Stimulated activated CD8-positive, alpha-beta memory T cell treated with anti-CD3 and anti-CD28 coated beads, Interleukin-2, amount 100 ng/mL, for 1 hour (primary cell): ENCODE measurements at regions not wholly inside any gene's neighbourhood (a gene's known extent, or its start where the extent isn't known, plus 50 kb on each side); places are given as distances from the start of the nearest gene placed in this dataset.

Source experiments
- DNase-seq, 2 donors: peaks; one replicate each; pipeline ENCODE4 v3.0.0-alpha.2; 2020; ENCODE audit warnings: low read depth in 2 of 2

DNA sequence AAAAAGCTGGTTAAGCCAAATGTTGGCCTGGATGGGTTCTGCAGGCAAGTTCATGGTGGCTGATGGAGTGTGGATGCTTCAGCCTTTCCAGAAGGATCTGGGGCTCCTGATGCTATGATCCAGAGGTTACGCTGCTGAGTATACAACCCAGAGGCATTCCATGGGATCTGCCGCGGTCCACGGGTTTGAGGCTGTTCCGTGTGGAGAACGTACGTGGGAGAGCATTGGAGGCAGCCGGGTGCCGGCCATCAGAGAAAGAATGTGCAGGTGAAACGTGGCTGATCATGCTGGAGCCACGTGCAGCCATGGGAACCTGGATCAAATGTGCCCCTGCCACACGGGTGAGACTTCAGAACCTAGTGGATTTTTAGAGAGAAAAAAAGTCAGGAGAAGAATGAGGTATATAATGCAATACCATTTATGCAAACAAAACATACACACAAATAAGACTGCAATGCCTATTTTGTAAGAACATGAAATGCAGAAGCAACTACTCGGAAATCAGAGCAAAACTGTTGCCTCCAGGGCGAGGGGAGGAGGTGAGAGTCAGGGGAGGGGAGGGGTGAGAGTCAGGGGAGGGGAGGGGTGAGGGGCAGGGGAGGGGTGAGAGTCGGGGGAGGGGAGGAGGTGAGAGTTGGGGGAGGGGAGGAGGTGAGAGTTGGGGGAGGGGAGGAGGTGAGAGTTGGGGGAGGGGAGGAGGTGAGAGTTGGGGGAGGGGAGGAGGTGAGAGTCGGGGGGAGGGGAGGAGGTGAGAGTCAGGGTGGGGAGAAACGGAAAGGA is 116.5 kb upstream of the C1orf174 start:
- DNase-seq: no peak

DNA sequence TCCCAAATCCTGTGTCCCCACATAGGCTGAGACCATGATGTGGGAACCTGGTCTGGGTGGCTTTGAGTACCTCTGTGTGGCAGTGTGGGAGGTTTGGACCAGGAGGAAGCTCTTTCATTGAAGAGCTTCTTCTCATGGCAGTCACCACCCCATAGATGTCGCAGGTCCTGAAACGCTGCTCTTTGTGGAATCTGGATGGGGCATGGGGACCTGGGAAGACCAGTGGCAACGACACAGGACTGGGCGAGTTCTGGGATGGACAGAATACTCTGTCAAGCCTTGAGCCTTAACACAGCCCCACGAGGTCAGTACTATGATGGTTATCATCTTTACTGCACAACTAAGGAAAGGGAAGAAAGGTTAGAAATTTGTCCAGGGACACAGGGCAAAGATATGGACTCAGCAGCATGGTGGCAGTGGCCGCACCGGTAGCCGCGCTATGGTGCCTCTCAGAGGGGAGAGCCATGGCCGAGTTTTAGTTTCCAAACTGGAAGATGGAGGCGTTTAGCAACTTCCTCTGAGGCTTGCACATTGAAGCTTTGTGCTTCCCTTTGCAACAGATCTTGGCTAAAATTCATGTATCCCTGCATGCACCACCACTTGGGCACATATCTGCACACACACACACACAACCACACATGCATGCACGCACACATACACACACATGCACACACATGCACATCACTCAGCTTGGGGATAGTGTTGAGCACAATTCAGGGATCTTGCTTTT is 117.7 kb upstream of the C1orf174 start:
- no peak for DNase-seq

DNA sequence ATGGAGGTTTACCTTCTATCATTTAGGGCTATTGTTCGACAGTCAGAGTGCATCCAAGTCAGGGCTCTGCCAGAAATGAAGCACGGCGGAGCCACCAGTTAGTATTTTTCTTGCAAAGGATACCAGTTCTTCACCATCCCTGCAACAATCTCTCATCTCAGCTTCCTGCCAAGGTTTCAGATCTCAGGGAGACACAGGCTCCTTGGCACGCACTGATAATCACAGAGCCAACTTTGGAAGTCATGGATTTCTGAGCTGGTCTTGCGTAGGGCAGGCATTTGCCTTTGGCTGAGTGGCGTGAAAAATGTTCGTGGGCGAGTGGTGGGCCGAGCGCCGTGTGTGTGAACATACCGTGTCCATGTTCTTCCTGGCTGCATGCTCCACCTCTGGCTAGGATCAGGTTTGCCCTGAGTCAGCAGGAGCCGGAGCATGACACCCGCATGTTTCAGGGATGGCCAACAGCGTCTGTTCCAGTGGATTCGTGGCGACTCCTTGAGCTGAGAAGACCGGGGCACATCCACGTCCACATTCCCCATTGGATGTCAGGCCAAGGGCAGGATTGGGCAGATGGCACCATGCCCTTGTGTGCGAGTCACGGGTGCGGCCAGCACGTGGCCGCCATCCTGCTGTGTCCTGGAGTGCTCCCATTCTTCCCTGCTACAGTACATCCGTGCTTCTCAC is 118.5 kb upstream of the C1orf174 start:
- no peak for DNase-seq

DNA sequence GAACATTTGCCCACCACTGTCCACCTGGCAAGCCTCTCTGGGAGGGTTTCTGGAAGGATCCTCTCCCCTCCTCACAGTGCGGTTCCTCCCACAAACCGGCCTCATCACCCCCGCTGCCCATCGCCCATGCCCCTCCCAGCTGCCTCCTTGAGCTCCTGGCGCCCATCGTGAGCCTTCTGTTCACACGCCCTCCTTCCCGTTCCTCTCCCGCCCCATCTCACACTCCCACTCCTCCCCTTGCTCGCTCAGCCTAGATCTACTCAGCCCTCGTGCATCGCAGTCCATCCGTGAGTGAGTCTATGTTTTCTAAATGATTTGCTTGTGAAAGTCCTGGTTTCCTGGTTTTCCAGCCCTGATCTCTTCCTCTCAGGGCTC is 119.1 kb upstream of the C1orf174 start:
- DNase-seq: no peak

DNA sequence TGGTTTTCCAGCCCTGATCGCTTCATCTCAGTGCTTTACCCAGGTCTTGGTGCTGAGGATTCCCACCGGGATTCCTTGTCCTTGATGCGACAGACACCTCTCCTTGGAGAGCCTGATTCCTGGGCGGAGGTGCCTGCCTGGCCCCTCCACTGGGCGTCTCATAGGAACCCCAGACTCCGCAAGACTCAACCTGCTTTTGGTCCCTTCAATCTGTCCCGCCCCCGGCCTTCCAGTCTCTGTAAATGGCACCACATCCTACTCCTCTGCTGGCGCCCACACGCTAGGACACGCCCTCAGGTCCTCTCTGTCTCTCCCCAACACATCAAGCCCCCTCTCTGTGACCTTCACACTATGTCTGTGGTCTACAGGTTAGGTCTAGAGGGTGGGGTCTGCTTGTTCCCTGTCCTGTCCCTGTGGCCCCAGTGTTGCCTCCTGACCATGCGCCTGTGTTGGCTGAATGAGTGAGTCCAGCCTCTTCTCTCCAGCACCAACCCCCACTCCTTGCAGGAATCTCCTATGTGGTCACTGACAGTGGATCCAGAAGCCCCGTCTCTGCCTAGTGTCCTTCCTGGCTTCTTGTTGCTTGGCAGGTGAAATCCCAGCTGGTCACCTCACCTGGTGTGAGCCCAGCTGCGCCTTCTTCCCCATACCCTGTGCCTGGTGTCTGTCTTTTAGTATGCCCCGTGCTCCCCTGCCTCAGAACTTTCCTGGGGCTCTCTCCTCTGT is 119.7 kb upstream of the C1orf174 start:
- no peak for DNase-seq

DNA sequence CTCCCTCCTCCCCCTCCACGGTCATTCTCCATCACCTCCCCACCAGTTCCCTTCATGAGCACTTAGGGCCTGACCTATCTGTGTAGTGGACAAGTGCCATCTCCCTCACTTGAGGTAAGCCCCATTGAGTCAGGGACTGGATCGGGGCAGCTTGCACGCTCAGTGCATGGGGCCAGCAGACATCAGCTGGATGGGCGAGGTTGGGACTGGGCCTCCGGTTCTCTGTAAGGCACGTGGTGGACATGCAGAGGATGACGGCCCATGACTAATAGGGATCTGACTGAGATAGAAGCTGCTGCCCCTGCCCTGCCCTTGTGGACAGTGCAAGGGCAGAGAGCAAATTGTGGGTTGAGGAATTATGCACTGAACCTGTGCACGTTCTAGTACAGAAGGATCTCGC is 120.4 kb upstream of the C1orf174 start:
- DNase-seq: no peak

DNA sequence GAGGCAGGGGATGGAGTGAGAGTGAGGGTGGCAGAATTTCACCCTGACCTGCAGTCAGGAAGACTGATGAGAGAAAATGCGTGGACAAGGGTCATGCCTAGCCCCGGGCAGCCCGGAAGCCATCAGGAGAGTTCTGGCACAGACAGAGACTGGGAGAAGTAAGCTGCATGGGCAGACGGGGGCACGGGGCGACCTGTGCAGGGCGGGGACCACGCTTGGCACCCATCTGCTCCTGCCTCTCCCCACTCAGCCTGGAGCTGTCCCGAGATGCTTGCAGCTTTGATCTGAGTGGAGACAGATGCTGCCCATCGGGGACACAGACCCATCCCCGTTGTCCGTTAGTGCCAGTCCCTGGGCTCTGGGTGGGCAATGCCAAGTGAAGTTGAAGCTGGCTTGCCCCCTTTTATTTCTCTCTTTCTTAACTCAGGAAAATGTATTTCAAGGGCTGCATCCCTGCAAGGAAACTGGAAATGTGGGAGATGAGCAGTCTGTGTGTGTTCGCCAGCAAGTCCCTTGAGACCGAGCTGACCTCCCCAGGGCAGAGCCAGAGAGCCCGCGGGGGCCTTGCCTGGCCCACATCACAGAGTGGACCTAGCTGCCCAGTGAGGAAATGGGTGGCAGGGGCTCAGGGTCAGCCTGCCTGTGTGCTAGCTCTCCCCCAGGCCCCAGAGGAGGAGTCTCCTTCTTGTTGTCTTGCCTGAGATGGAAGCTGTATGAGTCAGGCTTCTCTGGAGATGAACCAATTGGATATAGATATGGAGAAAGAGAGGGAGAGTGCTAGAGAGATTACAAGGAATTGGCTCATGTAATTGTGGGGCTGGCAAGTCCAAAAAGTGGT is 121.3 kb upstream of the C1orf174 start:
- no peak for DNase-seq

DNA sequence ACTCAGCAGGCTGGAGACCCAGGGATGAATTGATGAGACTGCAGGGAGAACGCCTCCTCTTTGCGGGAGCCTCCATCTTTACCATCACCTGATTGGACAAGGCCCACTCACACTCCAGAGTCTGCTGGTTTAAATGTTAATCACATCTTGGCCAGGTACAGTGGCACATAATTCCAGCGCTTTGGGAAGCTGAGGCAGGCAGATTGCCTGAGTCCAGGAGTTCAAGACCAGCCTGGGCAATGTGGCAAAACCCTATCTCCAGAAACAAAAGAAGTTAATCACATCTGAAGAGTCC is 121.8 kb upstream of the C1orf174 start:
- DNase-seq: no peak

DNA sequence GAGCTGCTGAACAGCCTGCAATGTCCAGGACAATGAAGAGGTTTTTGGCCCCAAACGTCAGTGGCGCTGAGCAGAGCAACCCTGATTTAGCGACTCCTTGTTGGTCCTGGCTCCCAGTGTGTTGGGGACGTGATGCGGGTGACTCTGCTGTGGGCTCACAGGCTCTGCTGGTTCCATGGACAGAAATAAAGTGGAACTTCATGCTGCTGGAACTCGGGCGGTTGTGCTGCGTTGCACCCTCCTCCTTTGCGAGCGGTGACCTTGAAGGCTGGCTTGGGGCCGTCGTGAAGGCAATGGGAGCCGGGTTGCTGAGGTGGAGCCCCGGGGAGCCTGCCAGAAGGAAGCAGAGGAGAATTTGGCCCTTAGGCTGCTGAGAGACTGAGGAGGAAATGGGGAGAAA is 122.6 kb upstream of the C1orf174 start:
- no peak for DNase-seq

DNA sequence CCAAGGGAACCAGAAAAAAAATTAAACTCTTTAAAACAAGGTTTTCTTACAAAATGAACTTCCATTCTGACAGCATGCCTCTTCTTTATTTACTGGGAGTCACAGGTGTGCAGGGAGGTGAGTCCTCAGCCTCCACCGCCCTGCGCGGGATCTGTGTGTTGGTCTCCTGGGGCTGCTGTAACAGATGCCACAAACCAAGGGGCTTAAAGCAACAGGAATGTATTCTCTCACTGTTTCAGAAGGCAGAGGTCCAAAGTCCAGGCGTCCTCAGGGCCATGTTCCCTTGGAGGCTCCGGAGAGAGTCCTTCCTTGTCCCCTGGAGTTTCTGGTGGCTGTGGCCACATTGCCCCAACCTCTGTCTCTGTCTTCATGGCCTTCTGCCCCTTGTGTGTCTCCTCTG is 123.6 kb upstream of the C1orf174 start:
- DNase-seq: no peak

DNA sequence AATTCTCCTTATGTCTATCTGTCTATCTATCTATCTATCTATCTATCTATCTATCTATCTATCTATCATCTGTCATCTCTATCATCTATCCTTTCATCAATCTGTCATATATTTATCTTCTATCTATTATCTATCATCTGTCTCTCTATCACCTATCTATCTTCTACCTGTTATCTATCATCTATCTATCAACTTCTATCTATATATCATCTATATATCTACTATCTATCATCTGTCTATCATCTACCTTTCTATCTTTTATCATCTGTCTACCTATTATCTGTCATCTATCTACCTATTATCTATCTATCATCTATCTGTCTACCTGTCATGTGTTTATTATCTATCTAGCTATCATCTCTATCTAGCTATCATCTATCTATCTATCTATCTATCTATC is 124.7 kb upstream of the C1orf174 start:
- no peak for DNase-seq

DNA sequence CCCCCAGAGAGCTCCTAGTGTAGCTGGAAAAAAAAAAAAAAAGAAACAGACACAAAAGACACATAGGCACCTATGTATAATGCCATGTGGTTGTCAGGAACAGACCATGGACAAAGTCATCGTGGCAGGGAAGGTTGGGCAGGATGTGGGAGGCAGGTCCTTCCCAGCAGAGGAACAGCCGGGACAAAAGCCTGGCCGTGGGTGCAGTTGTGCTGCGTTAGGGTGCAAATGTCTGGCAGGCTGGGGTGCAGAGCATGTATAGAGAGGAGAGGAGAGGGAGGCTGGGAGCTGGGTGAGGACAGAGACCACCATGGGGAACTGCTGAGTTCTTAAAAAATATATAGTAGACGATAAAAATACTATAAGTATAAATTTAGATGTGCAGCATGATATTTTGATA is 125.7 kb upstream of the C1orf174 start:
- no peak for DNase-seq

DNA sequence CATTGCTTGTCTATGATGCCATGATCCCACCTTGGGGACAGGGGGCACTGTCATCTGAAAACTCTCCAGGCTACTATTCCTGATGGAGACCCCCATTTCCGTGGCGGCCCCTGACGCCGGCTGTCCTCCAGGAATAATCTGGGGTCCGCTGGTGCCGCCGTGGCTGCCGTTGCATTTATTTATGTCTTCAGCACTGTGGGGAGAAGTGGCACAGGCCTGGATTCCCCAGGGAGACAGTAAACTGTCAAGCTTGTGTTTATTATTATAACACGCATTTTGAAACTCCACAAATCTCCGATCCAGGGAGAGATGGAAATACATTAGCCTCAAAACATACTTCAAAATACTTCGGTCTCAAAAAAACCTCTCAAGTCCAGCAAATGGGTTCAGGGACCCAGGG is 126.9 kb upstream of the C1orf174 start:
- DNase-seq: no peak

DNA sequence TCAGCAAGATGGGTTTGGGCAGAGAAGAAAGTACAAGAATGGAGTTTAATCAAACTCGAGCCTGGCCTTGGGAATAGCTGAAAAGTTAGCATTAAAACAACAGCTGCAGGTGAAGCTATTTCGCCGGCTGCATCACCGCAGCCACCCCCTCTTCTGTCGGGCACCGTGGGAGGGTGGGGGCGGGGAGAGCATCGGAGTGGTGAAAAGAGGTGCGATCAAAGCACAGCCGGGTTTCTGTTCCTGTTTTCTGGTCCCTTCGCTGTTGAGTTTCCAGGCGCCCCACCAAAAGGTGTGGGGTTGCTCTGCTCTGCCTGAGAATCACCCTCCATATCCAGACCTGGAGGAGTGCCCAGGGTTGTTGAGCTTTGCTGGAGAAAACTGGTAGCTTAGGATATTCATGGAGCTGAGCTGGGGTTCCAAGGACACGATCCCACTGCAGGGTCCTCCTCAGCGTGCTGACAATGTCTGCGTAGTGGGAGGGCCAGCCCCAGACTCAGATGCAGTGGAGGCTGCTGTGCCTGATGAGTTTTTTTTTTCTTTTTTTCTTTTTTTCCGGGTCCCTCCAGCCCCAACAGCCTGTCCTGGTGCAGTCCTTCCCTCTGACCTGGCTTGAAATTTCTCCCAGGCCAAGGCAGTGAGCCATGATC is 127.5 kb upstream of the C1orf174 start:
- DNase-seq: no peak

DNA sequence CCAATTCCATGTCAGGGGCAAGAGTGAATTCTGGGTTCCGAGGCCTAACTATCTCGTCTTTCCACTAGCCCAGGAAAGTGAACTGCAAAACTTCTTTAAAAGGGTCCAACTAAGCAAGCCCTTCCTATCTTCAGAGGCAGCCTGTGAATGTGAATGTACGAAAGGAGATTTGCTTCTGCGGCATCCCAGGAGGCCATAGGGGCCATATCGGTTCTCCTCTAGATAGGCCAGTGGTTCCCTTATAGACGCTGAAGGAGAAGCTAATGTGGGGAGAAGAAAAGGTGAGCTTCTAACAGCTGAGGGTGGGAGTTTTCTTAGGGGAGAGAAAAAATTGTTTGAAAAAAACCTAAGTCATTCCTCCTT is 128.0 kb upstream of the C1orf174 start:
- DNase-seq: no peak

DNA sequence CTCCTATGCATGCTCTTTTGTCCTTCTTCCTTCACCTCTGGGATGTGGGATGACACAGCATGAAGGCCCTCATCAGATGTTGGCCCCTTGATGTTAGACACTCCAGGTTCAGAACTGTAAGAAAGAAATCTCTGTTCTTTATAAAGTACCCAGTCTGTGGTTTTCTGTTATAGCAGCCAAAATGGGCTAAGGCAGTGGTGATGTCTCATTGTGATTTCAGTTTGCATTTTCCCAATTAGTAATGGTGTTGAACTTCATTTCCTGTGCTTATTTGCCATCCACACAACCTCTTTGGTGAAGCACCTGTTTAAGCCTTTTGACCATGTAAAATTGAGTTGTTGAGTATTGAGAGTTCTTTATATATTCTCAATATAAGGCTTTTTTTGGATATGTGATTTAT is 129.3 kb upstream of the C1orf174 start:
- DNase-seq: no peak

DNA sequence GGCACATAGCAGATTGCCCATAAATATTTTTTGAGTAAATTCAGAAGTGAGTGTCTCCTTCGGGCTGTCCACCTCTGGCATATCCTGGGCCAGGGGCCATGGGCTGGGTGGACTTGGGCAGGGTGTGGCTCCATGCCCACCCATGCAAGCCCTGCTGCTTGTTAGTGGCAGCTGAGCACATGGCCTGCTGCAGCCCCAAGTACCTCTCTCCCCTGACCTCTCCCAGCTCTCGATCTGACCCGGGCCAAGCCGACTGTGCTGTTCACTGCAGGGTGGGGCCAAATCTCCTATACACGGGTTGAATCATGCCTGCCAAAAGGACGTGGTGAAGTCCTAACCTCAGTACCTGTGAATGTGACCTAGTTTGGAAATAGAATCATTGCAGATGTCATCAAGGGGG is 132.5 kb upstream of the C1orf174 start:
- DNase-seq: no peak

DNA sequence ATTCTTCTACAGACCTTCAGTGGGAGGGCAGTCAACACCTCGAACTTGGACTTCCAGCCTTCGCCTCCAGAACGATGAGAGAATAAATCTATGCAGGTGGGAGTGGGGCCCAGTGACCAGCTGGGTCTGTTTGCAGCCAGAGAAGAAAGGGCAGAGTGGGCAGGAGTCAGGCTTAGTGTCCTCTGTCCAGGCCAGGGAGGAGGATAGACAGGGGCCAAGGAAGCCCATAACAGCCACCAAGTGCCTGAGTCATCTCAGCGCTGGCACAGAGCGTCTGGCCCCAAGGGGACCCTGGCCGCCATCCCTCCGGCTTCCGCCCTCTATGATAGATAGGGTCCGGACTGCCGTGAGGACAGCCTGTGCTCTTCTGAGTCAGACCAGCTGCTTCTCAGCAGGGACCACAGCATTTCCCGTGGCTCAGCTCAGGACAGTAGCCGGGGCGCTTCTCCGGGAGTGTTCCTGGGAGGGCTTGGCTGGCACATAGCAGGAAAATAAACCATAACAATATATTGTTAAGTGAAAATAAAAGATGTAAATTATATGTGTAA is 133.1 kb upstream of the C1orf174 start:
- DNase-seq: no peak

DNA sequence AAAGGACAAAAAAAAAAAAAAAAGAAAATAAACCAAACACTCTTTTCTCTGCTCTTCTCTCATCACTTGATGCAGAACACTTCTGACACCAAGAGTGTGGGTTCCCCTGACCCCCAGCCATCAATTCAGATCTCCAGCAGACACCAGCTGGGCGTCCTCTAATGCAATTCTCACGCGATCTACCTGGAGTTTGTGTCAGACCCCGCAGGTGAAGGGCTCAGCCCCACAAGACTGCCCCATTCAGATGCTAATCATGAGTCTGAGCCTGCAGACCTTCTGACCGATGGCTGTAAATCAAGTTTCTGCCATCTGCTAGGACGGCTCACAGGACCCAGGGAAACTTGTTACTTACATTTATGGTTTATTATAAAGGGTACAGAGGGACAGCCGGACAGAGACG is 133.6 kb upstream of the C1orf174 start:
- DNase-seq: no peak

DNA sequence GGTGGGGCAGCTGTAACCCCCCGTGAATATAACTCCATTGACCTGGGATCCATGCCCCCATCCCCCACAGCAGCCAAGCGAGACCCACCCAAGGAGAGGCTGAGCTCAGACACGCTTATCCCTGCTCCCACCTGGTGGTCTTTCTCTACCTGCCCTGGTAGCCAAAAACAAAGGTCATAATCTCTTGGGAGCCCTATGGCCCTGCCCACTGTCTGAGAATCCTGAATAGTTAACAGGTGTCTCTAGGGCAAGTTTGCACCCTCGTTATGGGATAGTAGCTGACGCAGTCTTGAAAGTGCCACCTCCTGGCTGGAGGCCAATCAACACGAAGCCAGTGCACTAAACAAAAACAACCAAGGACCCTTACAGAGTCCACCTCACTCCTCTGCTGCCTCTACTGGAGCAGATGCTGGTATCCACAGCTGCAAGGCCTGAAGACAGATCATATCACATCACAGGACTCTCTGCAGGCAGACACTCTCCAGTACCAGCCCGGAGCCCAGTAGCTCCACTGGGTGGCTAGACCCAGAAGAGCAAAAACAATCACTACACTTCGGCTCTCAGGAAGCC is 134.3 kb upstream of the C1orf174 start:
- no peak for DNase-seq

DNA sequence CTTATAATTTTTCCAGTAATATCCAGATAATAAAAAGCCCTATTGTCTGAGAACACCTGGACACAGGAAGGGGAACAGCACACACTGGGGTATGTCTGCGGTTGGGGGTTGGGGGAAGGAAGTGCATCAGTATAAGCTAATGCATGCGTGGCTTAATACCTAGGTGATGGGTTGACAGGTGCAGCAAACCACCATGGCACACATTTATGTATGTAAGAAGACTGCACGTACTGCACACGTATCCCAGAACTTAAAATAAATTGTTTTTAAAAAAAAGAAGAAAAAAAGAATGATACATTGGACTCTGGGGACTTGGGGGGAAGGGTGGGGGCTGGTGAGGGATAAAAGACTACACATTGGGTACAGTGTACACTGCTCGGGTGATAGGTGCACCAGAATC is 144.9 kb upstream of the C1orf174 start:
- DNase-seq: no peak
